HepG2 (cell line): ENCODE measurements at regions not wholly inside any gene's neighbourhood (a gene's known extent, or its start where the extent isn't known, plus 50 kb on each side); places are given as distances from the start of the nearest gene placed in this dataset.

Source experiments
- ATAC-seq: fragments of 200-7000 bp; cut with Tn5 transposase; 3 replicates; pipeline ENCODE4 v1.9.1; 2020; ENCODE audit warnings: mild to moderate bottlenecking, moderate library complexity
- BruUV-seq: library from RNA; stranded (reverse); fragments of 400-500 nt; replicated peaks from 2 replicates; lab custom pipeline; 2021; lab: Mats Ljungman, UMichigan
- CTCF ChIA-PET: fragments of 300-600 bp; formaldehyde crosslinking; extraction: SDS; loops from one replicate; lab custom pipeline; 2021; ENCODE audit warnings: low total read pairs, inconsistent platforms, low intra/inter-chr PET ratio; lab: Yijun Ruan, JAX
- POLR2A ChIA-PET: fragments of 350-600 bp; sonication (Branson Sonifier 250); formaldehyde crosslinking; loops from one replicate; lab custom pipeline; 2020; ENCODE audit warnings: antibody characterized with exemption, inconsistent platforms; lab: Yijun Ruan, JAX
- DNase-seq: peaks from one replicate; pipeline ENCODE4 v3.0.0-alpha.2; 2015; ENCODE audit warnings: low spot score
- FAIRE-seq: peaks from 3 replicates; lab custom pipeline; 2011; peaks lifted over from hg19 to GRCh38; lab: Jason Lieb, UNC
- H2AFZ ChIP-seq: one replicate; pipeline ENCODE4 v1.6.1; 2011; ENCODE audit warnings: low read length, inconsistent platforms
- H3K27ac ChIP-seq: fragments of 300-600 bp; 3 replicates; pipeline ENCODE4 v1.8.0; 2011; ENCODE audit warnings: mixed run types, mild to moderate bottlenecking, mixed read lengths, low read length, inconsistent platforms; ENCODE audit not compliant: insufficient read depth; ENCODE audit errors: extremely low read length
- H3K27me3 ChIP-seq, 2 experiments: fragments of 200-600 bp in 1 of 2; 2 replicates in 1 of 2; 3 replicates in 1 of 2; pipeline versions ENCODE4 v1.6.0 to v1.8.0; 2011; ENCODE audit warnings: low read length in 2 of 2, mild to moderate bottlenecking in 2 of 2, moderate library complexity in 2 of 2, inconsistent platforms in 1 of 2; ENCODE audit not compliant: insufficient read depth in 2 of 2, control insufficient read depth in 1 of 2
- H3K36me3 ChIP-seq, 2 experiments: fragments of 200-600 bp in 1 of 2; replicated peaks in 1 of 2; 2 replicates in 1 of 2; 3 replicates in 1 of 2; pipeline versions ENCODE4 v1.5.1 to v1.8.0; 2011; ENCODE audit warnings: low read length in 2 of 2, inconsistent platforms in 1 of 2; ENCODE audit not compliant: insufficient read depth in 2 of 2, control insufficient read depth in 1 of 2
- H3K4me1 ChIP-seq: 2 replicates; pipeline ENCODE4 v1.5.1; 2012; ENCODE audit warnings: low read length, inconsistent platforms; ENCODE audit not compliant: insufficient read depth
- H3K4me2 ChIP-seq: 2 replicates; pipeline ENCODE4 v1.6.0; 2011; ENCODE audit warnings: low read depth, low read length, inconsistent platforms
- H3K4me3 ChIP-seq, 3 experiments: fragments of 200-600 bp in 1 of 3; sonication (generic), shearing (Covaris generic) in 1 of 3; replicated peaks in 1 of 3; 2 replicates each; pipeline ENCODE4 v1.5.1; 2011 to 2016; ENCODE audit warnings: low read length in 3 of 3, inconsistent platforms in 2 of 3, low read depth in 2 of 3, mild to moderate bottlenecking in 2 of 3, control low read depth in 1 of 3, mixed read lengths in 1 of 3; ENCODE audit not compliant: insufficient read depth in 1 of 3
- H3K79me2 ChIP-seq: one replicate; pipeline ENCODE4 v1.6.1; 2011; ENCODE audit warnings: low read length, inconsistent platforms; ENCODE audit not compliant: insufficient read depth
- H3K9ac ChIP-seq: 2 replicates; pipeline ENCODE4 v1.6.0; 2011; ENCODE audit warnings: mild to moderate bottlenecking, low read depth, low read length, inconsistent platforms; ENCODE audit not compliant: insufficient read depth
- H3K9me3 ChIP-seq: 2 replicates; pipeline ENCODE4 v1.5.1; 2012; ENCODE audit warnings: mild to moderate bottlenecking, low read length
- H4K20me1 ChIP-seq: 2 replicates; pipeline ENCODE4 v1.6.0; 2011; ENCODE audit warnings: inconsistent platforms, mild to moderate bottlenecking, low read length, moderate library complexity; ENCODE audit not compliant: insufficient read depth
- FOXJ3 ChIP-seq: sonication (generic); formaldehyde crosslinking; IDR thresholded peaks from 2 replicates; pipeline ENCODE4 v1.4.0; 2020; ENCODE audit warnings: missing genetic modification reagents, mild to moderate bottlenecking, borderline replicate concordance
- HOXA9 ChIP-seq: sonication (generic); formaldehyde crosslinking; IDR thresholded peaks from 2 replicates; pipeline ENCODE4 v1.8.1; 2022; ENCODE audit warnings: missing genetic modification reagents, mild to moderate bottlenecking, moderate library complexity, borderline replicate concordance
- PHF21A ChIP-seq: sonication (generic); formaldehyde crosslinking; IDR thresholded peaks from 2 replicates; pipeline ENCODE4 v1.5.0; 2020; ENCODE audit warnings: mild to moderate bottlenecking, missing genetic modification reagents
- SALL1 ChIP-seq: sonication (generic); formaldehyde crosslinking; IDR thresholded peaks from 2 replicates; pipeline ENCODE4 v1.8.0; 2022; ENCODE audit warnings: mild to moderate bottlenecking, missing genetic modification reagents
- TAF1 ChIP-seq: sonication (generic); formaldehyde crosslinking; IDR thresholded peaks from 2 replicates; pipeline ENCODE4 v1.4.0; 2020; ENCODE audit warnings: missing genetic modification reagents
- THAP11 ChIP-seq: IDR thresholded peaks from 2 replicates; pipeline ENCODE4 v1.6.1; 2016; ENCODE audit warnings: missing biosample characterization, missing genetic modification reagents
- THRA ChIP-seq: sonication (generic); formaldehyde crosslinking; IDR thresholded peaks from 2 replicates; pipeline ENCODE4 v1.4.0; 2020; ENCODE audit warnings: missing genetic modification reagents, borderline replicate concordance
- ZEB1 ChIP-seq: IDR thresholded peaks from 2 replicates; pipeline ENCODE4 v1.6.1; 2012; ENCODE audit warnings: mild to moderate bottlenecking, low read depth, inconsistent platforms; ENCODE audit not compliant: insufficient replicate concordance
- ZNF7 ChIP-seq: IDR thresholded peaks from 2 replicates; pipeline ENCODE4 v1.6.1; 2016; ENCODE audit warnings: missing biosample characterization, missing genetic modification reagents
- ZNF766 ChIP-seq: sonication (generic); formaldehyde crosslinking; IDR thresholded peaks from 2 replicates; pipeline ENCODE4 v1.5.0; 2020; ENCODE audit warnings: missing genetic modification reagents, borderline replicate concordance
- WGBS: methylation state at CpG from one replicate; pipeline ENCODE4 v1.1.6; 2017; ENCODE audit warnings: low lambda C conversion rate; 5-methylcytosine and 5-hydroxymethylcytosine counted together
- in situ Hi-C: cut with HindIII; loops from 2 replicates; pipeline ENCODE4 v1.10.0; 2017; ENCODE audit warnings: low pct_unique_long_range_greater_than_20kb; ENCODE audit not compliant: extremely low pct_ligation_motif_present
- intact Hi-C: fragments of 100-400 bp; cut with micrococcal nuclease; formaldehyde crosslinking; loops from one replicate; pipeline ENCODE4 v1.10.0; 2022; ENCODE audit not compliant: unreplicated experiment

- intact Hi-C loops (no loop called here), in situ Hi-C loops (no loop called here)
- Histone ChIP-seq H3K36me3 (no peaks in the 10 kb centered on the region), H3K27ac (no peak overlapping the region), H3K9ac (no peak overlapping the region), H3K4me2 (no peak overlapping the region), H3K9me3 (no peaks in the 10 kb centered on the region), H3K27me3 (no peaks in the 10 kb centered on the region), H4K20me1 (no peaks in the 10 kb centered on the region), H2AFZ (no peak overlapping the region), H3K4me1 (no peaks in the 10 kb centered on the region), H3K4me3 (no peak overlapping the region), H3K79me2 (no peaks in the 10 kb centered on the region)
- no TSS peak for BruUV-seq
- DNase-seq (no peak), FAIRE-seq (no peak), ATAC-seq (no peak)
- WGBS = 0% methylated on average over 3 of the region's 3 CpGs
- CTCF ChIA-PET = no interaction called here
- POLR2A ChIA-PET = no interaction called here
- TF ChIP-seq THAP11 (CRISPR knock-in tag) (no peak), ZNF766 (CRISPR knock-in tag) (no peak), SALL1 (CRISPR knock-in tag) (no peak), FOXJ3 (CRISPR knock-in tag) (no peak), THRA (CRISPR knock-in tag) (no peak), HOXA9 (CRISPR knock-in tag) (no peak), TAF1 (CRISPR knock-in tag) (no peak), ZNF7 (CRISPR knock-in tag) (no peak)
These were observed 438.4 kb downstream of the PLK2 start for GRCh38 chr5:58021466-58021865.

DNA sequence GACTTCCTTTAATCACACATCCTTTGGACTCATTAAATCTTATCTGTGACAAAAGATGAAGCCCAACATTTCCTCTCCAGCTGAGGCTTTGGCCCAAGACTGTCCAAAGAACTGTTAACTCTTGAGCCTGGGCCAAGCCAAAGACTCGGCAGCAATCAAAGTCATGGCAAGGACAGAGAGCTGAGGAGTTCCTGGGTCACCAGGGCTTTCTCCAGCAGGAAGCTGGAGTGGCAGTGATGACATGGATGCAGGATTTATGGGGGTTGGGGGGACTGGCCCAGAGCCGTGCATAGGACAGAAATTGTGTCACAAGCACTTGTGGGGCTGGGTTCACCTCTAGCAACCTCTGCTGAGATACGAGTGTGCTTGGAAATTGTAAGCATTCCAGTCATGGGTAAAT lies 440.3 kb downstream of the PLK2 start:
- ChIA-PET POLR2A (no interaction called here), CTCF (no interaction called here)
- DNase-seq (no peak), FAIRE-seq (no peak), ATAC-seq (no peak)
- 21% methylated on average over 3 of the region's 3 CpGs for WGBS
- intact Hi-C loops = no loop called here
- Histone ChIP-seq H3K36me3 (no peaks in the 10 kb centered on the region), H3K9me3 (no peaks in the 10 kb centered on the region), H3K4me1 (no peaks in the 10 kb centered on the region), H2AFZ (no peak overlapping the region), H3K4me3 (no peak overlapping the region), H4K20me1 (no peaks in the 10 kb centered on the region), H3K79me2 (no peaks in the 10 kb centered on the region), H3K9ac (no peak overlapping the region), H3K4me2 (no peak overlapping the region), H3K27me3 (no peaks in the 10 kb centered on the region), H3K27ac (no peak overlapping the region)
- in situ Hi-C loops = no loop called here
- no TSS peak for BruUV-seq
- TF ChIP-seq PHF21A (CRISPR knock-in tag) (no peak), ZEB1 (no peak)
